ENCODE measurements at regions not wholly inside any gene's neighbourhood (a gene's known extent, or its start where the extent isn't known, plus 50 kb on each side); places are given as distances from the start of the nearest gene placed in this dataset.

DNA sequence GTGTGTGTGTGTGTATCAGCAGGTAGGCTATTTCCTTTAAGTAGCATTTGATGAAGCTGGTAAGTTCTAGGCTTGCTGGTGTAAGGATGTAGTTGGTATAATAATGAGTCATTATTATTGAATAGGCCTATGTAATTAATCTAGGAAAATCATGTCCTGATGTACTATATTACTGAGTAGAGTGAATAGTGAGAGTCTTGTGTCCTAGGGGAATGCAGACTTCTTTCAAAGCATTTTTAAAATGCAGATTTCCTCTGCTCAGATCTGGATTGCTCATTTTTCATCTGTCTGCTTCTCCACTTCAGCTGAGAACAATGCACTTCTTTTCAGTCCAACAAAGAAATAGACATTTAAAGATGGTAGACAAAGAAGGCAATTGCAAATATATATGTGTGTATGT is 434.2 kb upstream of the ONECUT1 start:
- intact Hi-C loops (cut with micrococcal nuclease; ENCODE audit: unreplicated experiment) (no loop called here), in situ Hi-C loops (cut with HindIII; ENCODE audit: low pct_unique_long_range_greater_than_20kb, low sequenced_read_pairs) (no loop called here)
- H3K27me3 ChIP-seq (ENCODE audit: control insufficient read depth, insufficient read depth, low read length) = no peaks in the 10 kb centered on the region
- H3K36me3 ChIP-seq (ENCODE audit: control insufficient read depth, insufficient read depth, low read length) = no peaks in the 10 kb centered on the region
- ATAC-seq = no peak
- TF ChIP-seq TCF7L2 (IDR thresholded peaks at IDR 0.05; ENCODE audit: low read depth, low read length) = no peak
- no peak for TF ChIP-seq CTCF (IDR thresholded peaks at IDR 0.05)
- no peak for TF ChIP-seq POLR2AphosphoS5 (IDR thresholded peaks at IDR 0.05; ENCODE audit: low read depth, low read length)
- TF ChIP-seq REST (IDR thresholded peaks at IDR 0.05; ENCODE audit: insufficient read depth in 1 of 2, low read depth in 2 of 2, low read length in 1 of 2) = no peak
- TF ChIP-seq SIN3A (IDR thresholded peaks at IDR 0.05; ENCODE audit: borderline replicate concordance, insufficient read depth, low read depth, low read length) = no peak
- BruUV-seq (replicated peaks) = no TSS peak
- CTCF ChIA-PET = no interaction called here
- DNase-seq (ENCODE audit: low read depth, low spot score) = no peak
- no peak overlapping the region for H3K27ac ChIP-seq (ENCODE audit: low read length)
- H3K4me1 ChIP-seq (ENCODE audit: control insufficient read depth, insufficient read depth, low read length) = no peaks in the 10 kb centered on the region
- no peak overlapping the region for H3K4me3 ChIP-seq (ENCODE audit: low read depth in 2 of 2, low read length in 2 of 2)
- POLR2A ChIA-PET = no interaction called here
- H3K9me3 ChIP-seq (ENCODE audit: control insufficient read depth, insufficient read depth, low read depth, low read length) = no peaks in the 10 kb centered on the region

GRCh38 chr15:53223815-53224214 is 433.7 kb upstream of the ONECUT1 start:
- H3K27ac ChIP-seq (ENCODE audit: low read length) = no peak overlapping the region
- ChIA-PET POLR2A (no interaction called here), CTCF (no interaction called here)
- in situ Hi-C loops (cut with HindIII; ENCODE audit: low pct_unique_long_range_greater_than_20kb, low sequenced_read_pairs) (no loop called here), intact Hi-C loops (cut with micrococcal nuclease; ENCODE audit: unreplicated experiment) (no loop called here)
- no peaks in the 10 kb centered on the region for H3K9me3 ChIP-seq (ENCODE audit: control insufficient read depth, insufficient read depth, low read depth, low read length)
- no peaks in the 10 kb centered on the region for H3K27me3 ChIP-seq (ENCODE audit: control insufficient read depth, insufficient read depth, low read length)
- H3K4me3 ChIP-seq (ENCODE audit: low read depth in 2 of 2, low read length in 2 of 2) = no peak overlapping the region
- BruUV-seq (replicated peaks) = no TSS peak
- H3K36me3 ChIP-seq (ENCODE audit: control insufficient read depth, insufficient read depth, low read length) = no peaks in the 10 kb centered on the region
- no peaks in the 10 kb centered on the region for H3K4me1 ChIP-seq (ENCODE audit: control insufficient read depth, insufficient read depth, low read length)
- TF ChIP-seq CTCF (IDR thresholded peaks at IDR 0.05) (no peak), POLR2AphosphoS5 (IDR thresholded peaks at IDR 0.05; ENCODE audit: low read depth, low read length) (no peak), SIN3A (IDR thresholded peaks at IDR 0.05; ENCODE audit: borderline replicate concordance, insufficient read depth, low read depth, low read length) (no peak), TCF7L2 (IDR thresholded peaks at IDR 0.05; ENCODE audit: low read depth, low read length) (no peak), REST (IDR thresholded peaks at IDR 0.05; ENCODE audit: insufficient read depth in 1 of 2, low read depth in 2 of 2, low read length in 1 of 2) (no peak)
- ATAC-seq = no peak
- DNase-seq (ENCODE audit: low read depth, low spot score) = no peak
